BE2C (cell line): ENCODE measurements at regions not wholly inside any gene's neighbourhood (a gene's known extent, or its start where the extent isn't known, plus 50 kb on each side); places are given as distances from the start of the nearest gene placed in this dataset.

Experiments
- DNase-seq: peaks from one replicate; pipeline ENCODE4 v3.0.0-alpha.2; 2020
- H3K27me3 ChIP-seq: fragments of 250-450 bp; sonication (Bioruptor Pico); 2 replicates; pipeline ENCODE4 v1.5.1; 2020; ENCODE audit warnings: mild to moderate bottlenecking
- H3K36me3 ChIP-seq: fragments of 250-450 bp; sonication (Bioruptor Pico); 2 replicates; pipeline ENCODE4 v1.5.1; 2020; ENCODE audit warnings: mild to moderate bottlenecking
- H3K4me1 ChIP-seq: fragments of 250-450 bp; sonication (Bioruptor Pico); 2 replicates; pipeline ENCODE4 v1.5.1; 2020
- H3K4me3 ChIP-seq: 2 replicates; pipeline ENCODE4 v1.5.1; 2011; ENCODE audit warnings: low read depth, low read length
- H3K9me3 ChIP-seq: fragments of 250-450 bp; sonication (Bioruptor Pico); 2 replicates; pipeline ENCODE4 v1.5.1; 2020
- TF ChIP-seq, protein P1 (sequence below): IDR thresholded peaks from 2 replicates; pipeline ENCODE4 v1.5.1; 2012; ENCODE audit warnings: mild to moderate bottlenecking, low read depth, low read length

DNA sequence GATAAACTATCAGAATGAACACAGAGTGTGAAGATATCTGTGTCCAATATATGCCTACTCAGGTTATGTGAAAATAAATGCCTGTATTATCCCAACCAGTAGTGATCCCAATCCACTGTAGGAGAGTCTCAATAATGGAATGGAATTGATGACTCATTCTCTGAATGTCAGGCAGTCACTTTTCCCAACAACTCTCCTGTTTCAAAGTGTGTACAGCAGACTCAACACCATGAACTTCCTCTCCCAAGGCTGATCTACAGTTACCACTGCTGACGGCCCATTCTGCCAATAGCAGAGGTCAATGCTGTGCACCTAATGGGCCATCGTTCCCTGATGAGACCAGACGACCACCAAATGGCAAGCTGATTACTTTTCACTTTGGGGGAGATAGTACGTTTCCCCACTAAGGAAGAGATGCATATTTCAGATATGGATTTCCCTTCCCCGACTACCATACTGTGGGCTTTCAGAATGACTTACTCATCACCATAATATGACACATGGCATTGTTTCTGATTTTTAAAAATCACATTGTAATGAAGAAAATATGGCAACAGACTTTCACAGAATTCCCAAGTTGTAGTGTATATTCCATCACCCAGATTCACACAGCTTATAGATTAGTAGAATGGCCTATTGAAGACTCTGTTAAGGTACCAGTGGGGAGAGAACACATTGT, 601.7 kb upstream of the VRK2 start:
- no peak for DNase-seq
- TF ChIP-seq, protein P1, sequence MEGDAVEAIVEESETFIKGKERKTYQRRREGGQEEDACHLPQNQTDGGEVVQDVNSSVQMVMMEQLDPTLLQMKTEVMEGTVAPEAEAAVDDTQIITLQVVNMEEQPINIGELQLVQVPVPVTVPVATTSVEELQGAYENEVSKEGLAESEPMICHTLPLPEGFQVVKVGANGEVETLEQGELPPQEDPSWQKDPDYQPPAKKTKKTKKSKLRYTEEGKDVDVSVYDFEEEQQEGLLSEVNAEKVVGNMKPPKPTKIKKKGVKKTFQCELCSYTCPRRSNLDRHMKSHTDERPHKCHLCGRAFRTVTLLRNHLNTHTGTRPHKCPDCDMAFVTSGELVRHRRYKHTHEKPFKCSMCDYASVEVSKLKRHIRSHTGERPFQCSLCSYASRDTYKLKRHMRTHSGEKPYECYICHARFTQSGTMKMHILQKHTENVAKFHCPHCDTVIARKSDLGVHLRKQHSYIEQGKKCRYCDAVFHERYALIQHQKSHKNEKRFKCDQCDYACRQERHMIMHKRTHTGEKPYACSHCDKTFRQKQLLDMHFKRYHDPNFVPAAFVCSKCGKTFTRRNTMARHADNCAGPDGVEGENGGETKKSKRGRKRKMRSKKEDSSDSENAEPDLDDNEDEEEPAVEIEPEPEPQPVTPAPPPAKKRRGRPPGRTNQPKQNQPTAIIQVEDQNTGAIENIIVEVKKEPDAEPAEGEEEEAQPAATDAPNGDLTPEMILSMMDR, result no peak
- Histone ChIP-seq H3K36me3 (no peaks in the 10 kb centered on the region), H3K9me3 (no peaks in the 10 kb centered on the region), H3K4me1 (no peaks in the 10 kb centered on the region), H3K27me3 (no peaks in the 10 kb centered on the region), H3K4me3 (no peak overlapping the region)

DNA sequence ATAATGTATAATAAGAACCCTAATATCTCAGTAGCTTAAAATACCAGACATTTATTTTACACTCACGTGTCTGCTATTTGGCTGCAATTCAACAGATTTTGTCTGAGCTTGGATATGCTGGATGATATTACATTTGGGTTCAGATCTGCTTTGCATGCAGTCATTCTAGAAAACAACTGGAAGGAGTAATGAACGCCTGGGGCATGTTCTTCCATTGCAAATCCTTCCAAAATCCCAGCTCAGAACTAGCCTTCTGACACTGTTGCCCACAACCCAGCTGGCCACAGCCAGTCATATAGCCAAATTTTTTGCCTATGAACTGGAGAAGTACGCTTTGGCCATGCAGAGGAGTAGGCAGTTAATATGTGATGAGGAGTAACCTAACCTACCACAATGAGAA, 597.8 kb upstream of the VRK2 start:
- DNase-seq, result no peak

DNA sequence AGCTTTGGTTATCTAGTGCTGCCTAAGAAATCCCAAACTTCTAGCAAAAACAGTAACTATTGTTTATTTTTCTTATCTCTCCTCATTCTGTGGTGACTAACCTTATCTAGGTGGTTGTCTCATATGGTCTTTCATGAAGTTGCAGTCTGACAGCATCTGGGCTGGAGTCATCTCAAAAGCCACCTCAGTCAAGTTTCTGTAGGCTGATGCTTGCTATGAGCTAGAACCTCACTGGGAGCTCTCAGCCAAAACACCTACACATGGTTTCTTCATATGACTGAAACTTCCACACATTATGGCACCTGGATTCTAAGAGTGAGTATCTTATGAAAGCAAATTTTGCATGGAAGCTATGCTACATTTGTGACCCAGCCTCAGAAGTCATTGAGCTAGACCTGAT, 596.4 kb upstream of the VRK2 start:
- TF ChIP-seq, protein P1, result no peak
- Histone ChIP-seq H3K27me3 (no peaks in the 10 kb centered on the region), H3K4me3 (no peak overlapping the region), H3K9me3 (no peaks in the 10 kb centered on the region), H3K36me3 (no peaks in the 10 kb centered on the region), H3K4me1 (no peaks in the 10 kb centered on the region)
- no peak for DNase-seq

More for the DNA sequence above, 597.8 kb upstream of the VRK2 start:
- Histone ChIP-seq H3K27me3 (no peaks in the 10 kb centered on the region), H3K4me3 (no peak overlapping the region), H3K9me3 (no peaks in the 10 kb centered on the region), H3K36me3 (no peaks in the 10 kb centered on the region), H3K4me1 (no peaks in the 10 kb centered on the region)
- TF ChIP-seq, protein P1, result no peak

DNA sequence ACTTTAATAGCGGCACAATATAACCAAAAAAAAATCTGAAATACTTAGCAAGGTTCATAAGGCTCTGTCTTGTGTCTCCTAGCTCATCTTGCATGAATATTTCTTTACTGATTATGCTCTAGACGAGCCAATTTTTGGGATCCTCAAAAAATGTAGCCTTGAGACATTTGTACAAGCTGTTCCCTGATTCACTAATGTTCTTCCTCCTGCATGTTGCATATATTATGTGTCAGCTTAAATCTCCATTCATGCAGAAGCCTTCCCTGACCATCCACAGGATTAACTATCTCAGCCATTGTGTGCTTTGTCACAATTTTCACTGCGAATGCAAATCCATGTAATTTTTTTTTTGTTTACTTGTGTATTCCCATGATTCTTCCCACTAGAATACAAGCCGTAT, 594.0 kb upstream of the VRK2 start:
- DNase-seq, result no peak
- no peaks in the 10 kb centered on the region for H3K4me1 ChIP-seq
- H3K4me3 ChIP-seq, result no peak overlapping the region
- H3K9me3 ChIP-seq, result no peaks in the 10 kb centered on the region
- TF ChIP-seq, protein P1, result no peak
- no peaks in the 10 kb centered on the region for H3K36me3 ChIP-seq
- H3K27me3 ChIP-seq, result no peaks in the 10 kb centered on the region

DNA sequence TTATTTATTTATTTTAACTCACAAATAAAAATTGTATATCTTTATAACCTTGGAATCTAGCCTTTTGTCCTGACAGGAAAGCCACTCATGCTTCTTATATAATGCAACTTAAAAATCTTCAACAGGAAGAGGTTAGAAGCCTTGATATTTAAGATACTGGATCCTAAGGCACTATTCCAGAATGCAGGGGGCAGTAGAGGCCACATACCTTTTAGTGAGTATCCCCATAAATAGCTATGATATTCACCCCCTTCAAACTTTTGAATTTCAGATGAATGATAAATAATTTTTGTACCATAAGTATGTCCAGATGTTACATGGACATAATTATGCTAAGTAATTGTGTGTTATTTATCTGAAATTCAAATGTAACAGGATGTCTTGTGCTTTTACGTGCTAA, 592.7 kb upstream of the VRK2 start:
- DNase-seq, result no peak
- Histone ChIP-seq H3K4me1 (no peaks in the 10 kb centered on the region), H3K36me3 (no peaks in the 10 kb centered on the region), H3K9me3 (no peaks in the 10 kb centered on the region), H3K27me3 (no peaks in the 10 kb centered on the region), H3K4me3 (no peak overlapping the region)
- TF ChIP-seq, protein P1, result no peak

DNA sequence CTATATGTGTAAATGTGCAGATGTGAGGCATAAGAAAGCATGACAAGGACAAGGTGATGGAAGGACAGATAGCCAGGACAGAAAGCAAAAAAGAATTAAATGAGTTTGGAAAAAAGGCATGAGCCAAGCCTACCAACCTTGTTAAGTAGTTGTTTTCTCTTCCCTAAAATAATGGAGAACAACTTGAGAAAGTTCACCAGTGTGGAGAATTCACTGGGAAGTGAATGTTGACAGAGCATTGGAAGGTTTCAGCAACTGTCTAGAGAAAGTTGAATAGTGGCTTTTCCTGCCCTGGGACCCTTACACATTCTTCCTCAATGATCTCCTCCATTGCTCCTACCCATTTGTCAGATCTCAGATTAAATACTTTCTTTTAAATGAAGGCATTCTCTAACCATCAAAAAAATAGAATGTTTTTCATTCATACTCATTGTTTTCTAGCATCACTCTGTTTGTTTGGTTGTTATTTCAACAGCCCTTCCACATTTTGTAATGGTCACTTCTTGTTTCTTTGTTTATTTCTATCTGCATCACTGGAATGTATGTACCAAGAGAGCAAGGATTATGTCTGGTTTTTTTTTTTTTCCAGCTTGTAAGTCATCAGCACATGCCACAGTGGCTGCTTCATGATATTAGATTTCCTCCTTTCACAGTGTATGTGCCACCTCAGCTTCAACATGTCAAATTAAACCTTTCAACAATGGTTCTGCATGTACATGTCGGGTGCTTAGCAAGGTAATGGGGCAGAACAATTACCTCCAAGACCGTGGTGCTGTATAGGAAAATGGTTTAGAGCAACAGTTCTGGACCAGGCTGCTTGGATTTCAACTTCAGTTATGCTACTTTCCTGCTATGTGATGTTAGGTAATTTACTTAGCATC, 586.0 kb upstream of the VRK2 start:
- Histone ChIP-seq H3K27me3 (no peaks in the 10 kb centered on the region), H3K4me1 (no peaks in the 10 kb centered on the region), H3K4me3 (no peak overlapping the region), H3K9me3 (no peaks in the 10 kb centered on the region), H3K36me3 (no peaks in the 10 kb centered on the region)
- no peak for DNase-seq
- TF ChIP-seq, protein P1, result no peak
